ENCODE measurements at regions not wholly inside any gene's neighbourhood (a gene's known extent, or its start where the extent isn't known, plus 50 kb on each side); places are given as distances from the start of the nearest gene placed in this dataset.
"Not testable (repeated sequence)": the region's sequence is repeated elsewhere in the genome, so short reads cannot be mapped to it uniquely, and the experiment has no call there.

GRCh38 chr11:49850541-49850940 lies 101.7 kb upstream of the OR4C13 start:
- not testable (repeated sequence) for DNase-seq (ENCODE audit: low spot score); H2AK5ac ChIP-seq (ENCODE audit: low read depth, low read length); H3K4ac ChIP-seq (ENCODE audit: low read length); H3K14ac ChIP-seq (ENCODE audit: low read length); H2AFZ ChIP-seq (ENCODE audit: low read length); H3K4me3 ChIP-seq (ENCODE audit: low read length in 2 of 2); H4K91ac ChIP-seq (ENCODE audit: low read depth, low read length, poor library complexity); H3K9me3 ChIP-seq (replicated peaks in 1 of 2; ENCODE audit: control insufficient read depth in 2 of 2, insufficient read depth in 1 of 2, low read depth in 1 of 2, low read length in 2 of 2); H2BK5ac ChIP-seq (ENCODE audit: low read length); H3K27me3 ChIP-seq (ENCODE audit: control insufficient read depth in 3 of 3, insufficient read depth in 3 of 3, low read depth in 1 of 3, low read length in 3 of 3); H3K23ac ChIP-seq (ENCODE audit: low read depth, low read length, poor library complexity); H3K18ac ChIP-seq (ENCODE audit: low read length); H2BK120ac ChIP-seq (ENCODE audit: low read depth, low read length); H3K9ac ChIP-seq (ENCODE audit: low read depth, low read length, poor library complexity); H3K4me1 ChIP-seq (ENCODE audit: control insufficient read depth in 2 of 2, insufficient read depth in 1 of 2, low read depth in 1 of 2, low read length in 2 of 2); H3K4me2 ChIP-seq (ENCODE audit: insufficient read depth, low read length, poor library complexity, severe bottlenecking); H4K8ac ChIP-seq (ENCODE audit: low read depth, low read length); H2BK12ac ChIP-seq (ENCODE audit: low read length); H2BK15ac ChIP-seq (ENCODE audit: low read length); H3K79me1 ChIP-seq (ENCODE audit: low read depth, low read length); H3K27ac ChIP-seq (replicated peaks; ENCODE audit: low read length); H3K36me3 ChIP-seq (replicated peaks in 1 of 2; ENCODE audit: control insufficient read depth in 2 of 2, insufficient read depth in 2 of 2, low read length in 2 of 2)
- no CpG with 5 or more reads among the region's 29 CpGs for WGBS, 2 donors (ENCODE audit: extremely low coverage in 2 of 2, insufficient read length in 2 of 2, insufficient replicate concordance in 1 of 2)

GRCh38 chr11:49851511-49851910 lies 100.7 kb upstream of the OR4C13 start:
- Histone ChIP-seq H3K23ac (ENCODE audit: low read depth, low read length, poor library complexity) (no peak overlapping the region), H2BK120ac (ENCODE audit: low read depth, low read length) (no peak overlapping the region), H3K4me3 (ENCODE audit: low read length in 2 of 2) (no peak overlapping the region), H2AK5ac (ENCODE audit: low read depth, low read length) (no peak overlapping the region), H2BK5ac (ENCODE audit: low read length) (no peak overlapping the region), H2AFZ (ENCODE audit: low read length) (no peak overlapping the region), H3K14ac (ENCODE audit: low read length) (no peak overlapping the region), H3K27ac (replicated peaks; ENCODE audit: low read length) (no peak overlapping the region), H3K18ac (ENCODE audit: low read length) (no peak overlapping the region), H3K9me3 (replicated peaks in 1 of 2; ENCODE audit: control insufficient read depth in 2 of 2, insufficient read depth in 1 of 2, low read depth in 1 of 2, low read length in 2 of 2) (no peaks in the 10 kb centered on the region), H3K79me1 (ENCODE audit: low read depth, low read length) (no peaks in the 10 kb centered on the region), H4K91ac (ENCODE audit: low read depth, low read length, poor library complexity) (no peak overlapping the region), H3K4me2 (ENCODE audit: insufficient read depth, low read length, poor library complexity, severe bottlenecking) (no peak overlapping the region), H4K8ac (ENCODE audit: low read depth, low read length) (no peak overlapping the region), H3K36me3 (replicated peaks in 1 of 2; ENCODE audit: control insufficient read depth in 2 of 2, insufficient read depth in 2 of 2, low read length in 2 of 2) (no peaks in the 10 kb centered on the region), H2BK15ac (ENCODE audit: low read length) (no peak overlapping the region), H3K4me1 (ENCODE audit: control insufficient read depth in 2 of 2, insufficient read depth in 1 of 2, low read depth in 1 of 2, low read length in 2 of 2) (no peaks in the 10 kb centered on the region), H2BK12ac (ENCODE audit: low read length) (no peak overlapping the region), H3K9ac (ENCODE audit: low read depth, low read length, poor library complexity) (no peak overlapping the region), H3K27me3 (ENCODE audit: control insufficient read depth in 3 of 3, insufficient read depth in 3 of 3, low read depth in 1 of 3, low read length in 3 of 3) (no peaks in the 10 kb centered on the region), H3K4ac (ENCODE audit: low read length) (no peak overlapping the region)
- no CpG with 5 or more reads among the region's 31 CpGs for WGBS, 2 donors (ENCODE audit: extremely low coverage in 2 of 2, insufficient read length in 2 of 2, insufficient replicate concordance in 1 of 2)
- no peak for DNase-seq (ENCODE audit: low spot score)

- no peak overlapping the region for H3K18ac ChIP-seq (ENCODE audit: low read length)
- no peak overlapping the region for H3K4me3 ChIP-seq (ENCODE audit: low read length in 2 of 2)
- no peak overlapping the region for H3K4me2 ChIP-seq (ENCODE audit: insufficient read depth, low read length, poor library complexity, severe bottlenecking)
- H3K27ac ChIP-seq (replicated peaks; ENCODE audit: low read length): no peak overlapping the region
- H3K9me3 ChIP-seq (replicated peaks in 1 of 2; ENCODE audit: control insufficient read depth in 2 of 2, insufficient read depth in 1 of 2, low read depth in 1 of 2, low read length in 2 of 2): no peaks in the 10 kb centered on the region
- no peak overlapping the region for H2BK120ac ChIP-seq (ENCODE audit: low read depth, low read length)
- H4K8ac ChIP-seq (ENCODE audit: low read depth, low read length): no peak overlapping the region
- no peaks in the 10 kb centered on the region for H3K4me1 ChIP-seq (ENCODE audit: control insufficient read depth in 2 of 2, insufficient read depth in 1 of 2, low read depth in 1 of 2, low read length in 2 of 2)
- no peak for DNase-seq (ENCODE audit: low spot score)
- H4K91ac ChIP-seq (ENCODE audit: low read depth, low read length, poor library complexity): no peak overlapping the region
- H3K36me3 ChIP-seq (replicated peaks in 1 of 2; ENCODE audit: control insufficient read depth in 2 of 2, insufficient read depth in 2 of 2, low read length in 2 of 2): no peaks in the 10 kb centered on the region
- no peak overlapping the region for H2BK12ac ChIP-seq (ENCODE audit: low read length)
- no peaks in the 10 kb centered on the region for H3K79me1 ChIP-seq (ENCODE audit: low read depth, low read length)
- H2AFZ ChIP-seq (ENCODE audit: low read length): no peak overlapping the region
- H2AK5ac ChIP-seq (ENCODE audit: low read depth, low read length): no peak overlapping the region
- H2BK15ac ChIP-seq (ENCODE audit: low read length): no peak overlapping the region
- H3K14ac ChIP-seq (ENCODE audit: low read length): no peak overlapping the region
- no peak overlapping the region for H3K23ac ChIP-seq (ENCODE audit: low read depth, low read length, poor library complexity)
- H3K4ac ChIP-seq (ENCODE audit: low read length): no peak overlapping the region
- no peak overlapping the region for H2BK5ac ChIP-seq (ENCODE audit: low read length)
- WGBS, 2 donors (ENCODE audit: extremely low coverage in 2 of 2, insufficient read length in 2 of 2, insufficient replicate concordance in 1 of 2): no CpG with 5 or more reads among the region's 35 CpGs
- no peaks in the 10 kb centered on the region for H3K27me3 ChIP-seq (ENCODE audit: control insufficient read depth in 3 of 3, insufficient read depth in 3 of 3, low read depth in 1 of 3, low read length in 3 of 3)
- H3K9ac ChIP-seq (ENCODE audit: low read depth, low read length, poor library complexity): no peak overlapping the region
Observed at GRCh38 chr11:49851971-49852389, 100.2 kb upstream of the OR4C13 start.

GRCh38 chr11:49888875-49889274 lies 63.3 kb upstream of the OR4C13 start:
- not testable (repeated sequence) for H2BK12ac ChIP-seq (ENCODE audit: low read length); H4K8ac ChIP-seq (ENCODE audit: low read depth, low read length); H3K14ac ChIP-seq (ENCODE audit: low read length); H3K79me1 ChIP-seq (ENCODE audit: low read depth, low read length); H2AK5ac ChIP-seq (ENCODE audit: low read depth, low read length); H2BK15ac ChIP-seq (ENCODE audit: low read length); H3K4me2 ChIP-seq (ENCODE audit: insufficient read depth, low read length, poor library complexity, severe bottlenecking); H3K4me1 ChIP-seq (ENCODE audit: control insufficient read depth in 2 of 2, insufficient read depth in 1 of 2, low read depth in 1 of 2, low read length in 2 of 2); H3K18ac ChIP-seq (ENCODE audit: low read length); H3K9ac ChIP-seq (ENCODE audit: low read depth, low read length, poor library complexity); H4K91ac ChIP-seq (ENCODE audit: low read depth, low read length, poor library complexity); H3K27me3 ChIP-seq (ENCODE audit: control insufficient read depth in 3 of 3, insufficient read depth in 3 of 3, low read depth in 1 of 3, low read length in 3 of 3); H2BK5ac ChIP-seq (ENCODE audit: low read length); H2BK120ac ChIP-seq (ENCODE audit: low read depth, low read length); H2AFZ ChIP-seq (ENCODE audit: low read length); H3K4ac ChIP-seq (ENCODE audit: low read length); H3K27ac ChIP-seq (replicated peaks; ENCODE audit: low read length); DNase-seq (ENCODE audit: low spot score); H3K23ac ChIP-seq (ENCODE audit: low read depth, low read length, poor library complexity); H3K36me3 ChIP-seq (replicated peaks in 1 of 2; ENCODE audit: control insufficient read depth in 2 of 2, insufficient read depth in 2 of 2, low read length in 2 of 2); H3K9me3 ChIP-seq (replicated peaks in 1 of 2; ENCODE audit: control insufficient read depth in 2 of 2, insufficient read depth in 1 of 2, low read depth in 1 of 2, low read length in 2 of 2); H3K4me3 ChIP-seq (ENCODE audit: low read length in 2 of 2)
- WGBS, 2 donors (ENCODE audit: extremely low coverage in 2 of 2, insufficient read length in 2 of 2, insufficient replicate concordance in 1 of 2): no CpG with 5 or more reads among the region's 6 CpGs

Data from neuronal stem cell (in vitro differentiated cells).